ENCODE measurements at regions not wholly inside any gene's neighbourhood (a gene's known extent, or its start where the extent isn't known, plus 50 kb on each side); places are given as distances from the start of the nearest gene placed in this dataset.

GRCh38 chr6:156575361-156575760 is 201.8 kb upstream of the ARID1B start:
- Histone ChIP-seq H3K9me3 (peaks cover 0 to 42% (median 8%) of the 10 kb centered on the region in 12 donors), H3K27ac (no peak overlapping the region), H3K4me3 (no peak overlapping the region), H3K27me3 (no peaks in the 10 kb centered on the region), H3K36me3 (no peaks in the 10 kb centered on the region), H3K4me1 (no peaks in the 10 kb centered on the region)
- ATAC-seq, result no peak
- DNase-seq, result no peak
- intact Hi-C loops (cut with DNase I), result no loop called here
- no peak for TF ChIP-seq POLR2A (IDR thresholded peaks at IDR 0.05)
- TF ChIP-seq CTCF (IDR thresholded peaks at IDR 0.05), result no peak

DNA sequence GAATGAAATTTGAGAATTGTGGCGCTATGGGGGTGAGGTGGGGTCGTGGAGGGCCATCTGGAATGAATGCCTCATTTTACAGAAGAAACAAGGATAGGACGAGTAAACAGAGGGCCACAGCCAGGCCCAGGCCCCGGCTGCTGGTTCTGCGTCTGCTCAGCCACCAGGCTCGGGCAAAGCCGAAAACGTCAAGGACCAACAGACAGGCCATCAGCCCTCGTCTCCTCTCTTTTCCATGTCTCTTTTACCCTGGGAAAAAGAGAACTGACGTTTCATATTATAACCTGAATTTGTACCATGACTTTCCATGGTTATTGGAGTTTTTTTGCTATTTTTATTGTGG is 212.4 kb upstream of the ARID1B start:
- Histone ChIP-seq H3K4me1 (peaks cover 0 to 12% (median 3%) of the 10 kb centered on the region in 12 donors), H3K4me3 (no peak overlapping the region), H3K27me3 (peaks cover 0 to 7% (median 0%) of the 10 kb centered on the region in 9 donors), H3K9me3 (peaks cover 0 to 14% (median 0%) of the 10 kb centered on the region in 12 donors), H3K36me3 (no peaks in the 10 kb centered on the region), H3K27ac (no peak overlapping the region)
- ATAC-seq (no peak), DNase-seq (no peak)
- intact Hi-C loops (cut with DNase I), result loop anchor here (1.0 to 10.0 kb wide), 24 partner anchors 118 to 1240 kb away; partner anchors contain the start of gene ARID1B (in 5 of the 10)
- WGBS, 4 donors, result 69 to 80% (median 74%) methylated on average over 10 of the region's 10 CpGs
- TF ChIP-seq POLR2A (IDR thresholded peaks at IDR 0.05) (no peak), CTCF (IDR thresholded peaks at IDR 0.05) (no peak)

GRCh38 chr6:156564127-156564806 is 212.9 kb upstream of the ARID1B start:
- Histone ChIP-seq H3K27me3 (peaks cover 0 to 3% (median 0%) of the 10 kb centered on the region in 9 donors), H3K36me3 (no peaks in the 10 kb centered on the region), H3K4me3 (no peak overlapping the region), H3K9me3 (peaks cover 0 to 19% (median 0%) of the 10 kb centered on the region in 12 donors), H3K27ac (no peak overlapping the region), H3K4me1 (peaks cover 0 to 12% (median 3%) of the 10 kb centered on the region in 12 donors)
- DNase-seq, result peak; percentile 71 to 89 (median 79)
- TF ChIP-seq CTCF (IDR thresholded peaks at IDR 0.05) (peak; percentile 92 to 99 (median 96)), POLR2A (IDR thresholded peaks at IDR 0.05) (no peak)
- peak; percentile 91 to 96 (median 94) for ATAC-seq
- WGBS, 4 donors, result 3 to 4% (median 3%) methylated on average over 14 of the region's 14 CpGs
- intact Hi-C loops (cut with DNase I), result loop anchor here (1.0 to 10.0 kb wide), 22 partner anchors 121 to 1239 kb away; partner anchors contain the start of gene ARID1B (in 5 of the 10)

DNA sequence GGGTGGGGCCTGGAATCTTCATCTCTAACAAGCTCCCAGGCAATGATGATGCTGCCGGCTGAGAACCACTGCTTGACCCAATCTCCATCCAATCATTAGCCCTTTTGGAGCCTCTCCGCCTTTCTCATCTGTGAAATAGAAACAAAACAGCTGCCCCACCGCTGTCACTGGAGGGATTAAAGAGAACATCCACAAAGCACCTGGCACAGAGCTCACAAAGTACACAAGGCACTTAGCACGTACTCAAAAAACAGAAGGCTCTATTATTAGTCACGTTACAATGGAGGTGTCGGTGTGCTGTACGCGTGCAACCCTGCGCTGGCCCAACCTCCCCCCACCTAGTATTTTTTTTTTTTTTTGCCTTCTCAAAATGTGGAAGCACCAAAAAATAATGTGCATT is 213.5 kb upstream of the ARID1B start:
- no peak overlapping the region for H3K4me3 ChIP-seq
- no peak overlapping the region for H3K27ac ChIP-seq
- peak in 2 of 5 donors; percentile 34 to 54 for DNase-seq
- peak; percentile 86 to 92 (median 90) for ATAC-seq
- H3K27me3 ChIP-seq, result no peaks in the 10 kb centered on the region
- no peaks in the 10 kb centered on the region for H3K36me3 ChIP-seq
- TF ChIP-seq POLR2A (IDR thresholded peaks at IDR 0.05) (no peak), CTCF (IDR thresholded peaks at IDR 0.05) (no peak)
- H3K9me3 ChIP-seq, result peaks cover 0 to 20% (median 0%) of the 10 kb centered on the region in 12 donors
- WGBS, 4 donors, result 24 to 49% (median 42%) methylated on average over 9 of the region's 9 CpGs
- intact Hi-C loops (cut with DNase I), result loop anchor here (1.0 to 10.0 kb wide), 22 partner anchors 121 to 1239 kb away; partner anchors contain the start of gene ARID1B (in 5 of the 10)
- peaks cover 0 to 12% (median 3%) of the 10 kb centered on the region in 12 donors for H3K4me1 ChIP-seq
